Lung (tissue), 11 donors: ENCODE measurements at regions not wholly inside any gene's neighbourhood (a gene's known extent, or its start where the extent isn't known, plus 50 kb on each side); places are given as distances from the start of the nearest gene placed in this dataset.

Experiments used
- ATAC-seq: fragments of 200-7000 bp; cut with Tn5 transposase; one replicate; pipeline ENCODE4 v1.9.1; 2020; ENCODE audit warnings: moderate number of reproducible peaks; ENCODE audit not compliant: insufficient read depth, low FRiP score
- DNase-seq, 3 donors: peaks; one replicate each; pipeline ENCODE4 v3.0.0-alpha.2; 2013 to 2017
- H3K27ac ChIP-seq, 2 donors: one replicate each; pipeline ENCODE4 v1.5.1; 2013; ENCODE audit warnings: mild to moderate bottlenecking in 2 of 2, moderate library complexity in 2 of 2, control low read depth in 1 of 2, inconsistent platforms in 1 of 2, low read depth in 1 of 2, low read length in 1 of 2
- H3K27me3 ChIP-seq, 3 donors: one replicate each; pipeline ENCODE4 v1.5.1; 2013; ENCODE audit warnings: low read length in 2 of 3; ENCODE audit not compliant: control insufficient read depth in 3 of 3, insufficient read depth in 3 of 3
- H3K36me3 ChIP-seq, 4 donors: one replicate each; pipeline ENCODE4 v1.5.1; 2013; ENCODE audit warnings: low read length in 4 of 4, mild to moderate bottlenecking in 1 of 4, moderate library complexity in 1 of 4; ENCODE audit not compliant: control insufficient read depth in 4 of 4, insufficient read depth in 4 of 4
- H3K4me1 ChIP-seq, 5 donors: one replicate each; pipeline ENCODE4 v1.5.1; 2013; ENCODE audit warnings: low read length in 5 of 5, mild to moderate bottlenecking in 2 of 5, moderate library complexity in 1 of 5; ENCODE audit not compliant: control insufficient read depth in 5 of 5, insufficient read depth in 5 of 5
- H3K4me3 ChIP-seq: one replicate; pipeline ENCODE4 v1.5.1; 2013; ENCODE audit warnings: mild to moderate bottlenecking, control low read depth, moderate library complexity
- H3K9ac ChIP-seq, 2 donors: one replicate each; pipeline ENCODE4 v1.5.1; 2013; ENCODE audit warnings: low read length in 2 of 2, control low read depth in 1 of 2; ENCODE audit not compliant: insufficient read depth in 1 of 2
- H3K9me3 ChIP-seq, 4 donors: one replicate each; pipeline ENCODE4 v1.5.1; 2013; ENCODE audit warnings: low read length in 3 of 4, mild to moderate bottlenecking in 1 of 4, moderate library complexity in 1 of 4; ENCODE audit not compliant: control insufficient read depth in 4 of 4, insufficient read depth in 3 of 4
- CTCF ChIP-seq: IDR thresholded peaks from 2 replicates; pipeline ENCODE4 v1.5.1; 2012; ENCODE audit warnings: mild to moderate bottlenecking; ENCODE audit errors: control extremely low read depth, extremely low read depth
- WGBS, 2 donors: extraction: QIAGEN DNeasy Blood & Tissue Kit; methylation state at CpG; one replicate each; pipeline ENCODE4 v1.1.7; 2013; 5-methylcytosine and 5-hydroxymethylcytosine counted together
- donor health status: control.
- donor health status: control.
- donor health status: Bipolar disorder and iron deficiency.
- donor health status: healthy.
- donor health status: DM: yes; HTN: yes; CAD: no.

GRCh38 chrX:35444671-35445355 lies 353.3 kb upstream of the MAGEB16 start:
- H3K36me3 ChIP-seq = no peaks in the 10 kb centered on the region
- H3K4me3 ChIP-seq = no peak overlapping the region
- H3K27me3 ChIP-seq = no peaks in the 10 kb centered on the region
- H3K4me1 ChIP-seq = no peaks in the 10 kb centered on the region
- TF ChIP-seq CTCF = no peak
- ATAC-seq = no peak
- 81 to 90% methylated on average over 2 of the region's 2 CpGs for WGBS, 2 donors
- H3K27ac ChIP-seq = no peak overlapping the region
- no peaks in the 10 kb centered on the region for H3K9me3 ChIP-seq
- no peak overlapping the region for H3K9ac ChIP-seq
- no peak for DNase-seq

GRCh38 chrX:35445912-35446311 lies 352.2 kb upstream of the MAGEB16 start:
- Histone ChIP-seq H3K27me3 (no peaks in the 10 kb centered on the region), H3K27ac (no peak overlapping the region), H3K9ac (no peak overlapping the region), H3K36me3 (no peaks in the 10 kb centered on the region), H3K4me1 (no peaks in the 10 kb centered on the region), H3K9me3 (no peaks in the 10 kb centered on the region), H3K4me3 (no peak overlapping the region)
- 81 to 97% methylated on average over 3 of the region's 3 CpGs for WGBS, 2 donors
- no peak for TF ChIP-seq CTCF
- DNase-seq (no peak), ATAC-seq (no peak)

GRCh38 chrX:35456891-35457290 lies 341.3 kb upstream of the MAGEB16 start:
- ATAC-seq (no peak), DNase-seq (no peak)
- 75 to 94% methylated on average over 1 of the region's 1 CpG for WGBS, 2 donors
- H3K9ac ChIP-seq = no peak overlapping the region
- TF ChIP-seq CTCF = no peak
- no peaks in the 10 kb centered on the region for H3K4me1 ChIP-seq
- peaks cover 0 to 3% (median 0%) of the 10 kb centered on the region in 4 donors for H3K9me3 ChIP-seq
- peaks cover 0 to 2% (median 2%) of the 10 kb centered on the region in 3 donors for H3K27me3 ChIP-seq
- H3K4me3 ChIP-seq = no peak overlapping the region
- no peak overlapping the region for H3K27ac ChIP-seq
- H3K36me3 ChIP-seq = no peaks in the 10 kb centered on the region

GRCh38 chrX:35458142-35458541 lies 340.0 kb upstream of the MAGEB16 start:
- no peak for DNase-seq
- Histone ChIP-seq H3K4me1 (no peaks in the 10 kb centered on the region), H3K4me3 (no peak overlapping the region), H3K9ac (no peak overlapping the region), H3K36me3 (no peaks in the 10 kb centered on the region), H3K9me3 (peaks cover 0 to 3% (median 0%) of the 10 kb centered on the region in 4 donors), H3K27me3 (peaks cover 0 to 3% (median 2%) of the 10 kb centered on the region in 3 donors), H3K27ac (no peak overlapping the region)
- TF ChIP-seq CTCF = no peak
- no peak for ATAC-seq
